ENCODE measurements at regions not wholly inside any gene's neighbourhood (a gene's known extent, or its start where the extent isn't known, plus 50 kb on each side); places are given as distances from the start of the nearest gene placed in this dataset.
"Not testable (repeated sequence)": the region's sequence is repeated elsewhere in the genome, so short reads cannot be mapped to it uniquely, and the experiment has no call there.

DNA sequence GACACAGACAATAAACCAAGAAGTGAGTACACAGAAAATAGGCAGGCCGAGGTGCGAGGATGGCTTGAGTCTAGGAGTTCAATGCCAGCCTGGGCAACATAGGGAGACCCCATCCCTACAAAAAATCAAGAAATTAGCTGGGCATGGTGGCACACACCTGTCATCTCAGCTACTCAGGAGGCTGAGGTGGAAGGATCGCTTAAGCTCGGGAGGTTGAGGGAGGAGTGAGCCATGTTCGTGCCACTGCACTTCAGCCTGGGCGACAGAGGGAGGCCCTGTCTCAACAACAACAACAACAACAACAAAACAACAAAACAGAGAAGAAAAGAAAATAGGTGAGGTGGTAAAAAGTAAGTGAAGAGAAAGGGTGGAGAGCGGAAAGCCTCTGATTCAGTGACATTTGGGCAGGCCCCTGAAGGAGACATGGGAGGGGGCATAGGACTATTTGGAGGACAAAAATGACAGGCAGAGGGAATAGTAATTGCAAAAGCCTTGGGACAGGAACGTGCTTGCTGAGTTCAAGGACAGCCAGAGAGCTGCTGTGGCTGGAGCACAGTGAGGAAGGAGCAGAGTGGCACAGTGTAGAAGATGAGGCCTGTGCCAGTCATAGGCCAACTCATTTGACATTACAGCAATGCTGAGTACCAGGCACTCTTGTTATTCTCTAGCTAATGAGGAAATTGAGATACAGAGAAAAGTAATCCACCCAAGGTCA lies 160.6 kb downstream of the VEGFA start:
- no peak for DNase-seq (ENCODE audit: low read depth)
- TF ChIP-seq, protein P1, sequence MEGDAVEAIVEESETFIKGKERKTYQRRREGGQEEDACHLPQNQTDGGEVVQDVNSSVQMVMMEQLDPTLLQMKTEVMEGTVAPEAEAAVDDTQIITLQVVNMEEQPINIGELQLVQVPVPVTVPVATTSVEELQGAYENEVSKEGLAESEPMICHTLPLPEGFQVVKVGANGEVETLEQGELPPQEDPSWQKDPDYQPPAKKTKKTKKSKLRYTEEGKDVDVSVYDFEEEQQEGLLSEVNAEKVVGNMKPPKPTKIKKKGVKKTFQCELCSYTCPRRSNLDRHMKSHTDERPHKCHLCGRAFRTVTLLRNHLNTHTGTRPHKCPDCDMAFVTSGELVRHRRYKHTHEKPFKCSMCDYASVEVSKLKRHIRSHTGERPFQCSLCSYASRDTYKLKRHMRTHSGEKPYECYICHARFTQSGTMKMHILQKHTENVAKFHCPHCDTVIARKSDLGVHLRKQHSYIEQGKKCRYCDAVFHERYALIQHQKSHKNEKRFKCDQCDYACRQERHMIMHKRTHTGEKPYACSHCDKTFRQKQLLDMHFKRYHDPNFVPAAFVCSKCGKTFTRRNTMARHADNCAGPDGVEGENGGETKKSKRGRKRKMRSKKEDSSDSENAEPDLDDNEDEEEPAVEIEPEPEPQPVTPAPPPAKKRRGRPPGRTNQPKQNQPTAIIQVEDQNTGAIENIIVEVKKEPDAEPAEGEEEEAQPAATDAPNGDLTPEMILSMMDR (IDR thresholded peaks at IDR 0.05; ENCODE audit: low read depth, low read length, missing control alignments), result no peak
- H3K4me3 ChIP-seq (ENCODE audit: low read depth, low read length), result no peak overlapping the region

DNA sequence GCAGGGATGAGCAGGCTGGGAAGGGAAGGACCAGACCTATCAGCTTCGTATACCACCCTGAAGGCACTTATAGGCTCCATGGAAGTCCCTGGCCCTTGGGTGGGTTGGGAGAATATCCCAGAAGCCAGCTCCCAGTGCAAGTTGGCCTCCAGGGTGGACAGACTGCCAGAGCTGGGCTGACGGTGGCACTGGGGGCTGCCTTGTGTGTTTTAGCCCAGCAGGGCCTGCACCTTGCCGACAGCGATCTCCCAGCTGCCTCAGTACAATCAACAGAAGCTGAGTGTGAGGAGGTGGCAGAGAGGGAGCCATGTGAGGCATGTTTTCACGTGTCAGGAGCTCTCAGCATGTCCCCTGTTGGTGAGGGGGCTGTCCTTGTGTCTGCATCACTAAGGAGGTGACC lies 159.5 kb downstream of the VEGFA start:
- H3K4me3 ChIP-seq (ENCODE audit: low read depth, low read length), result no peak overlapping the region
- TF ChIP-seq, protein P1 (IDR thresholded peaks at IDR 0.05; ENCODE audit: low read depth, low read length, missing control alignments), result no peak
- DNase-seq (ENCODE audit: low read depth), result no peak

DNA sequence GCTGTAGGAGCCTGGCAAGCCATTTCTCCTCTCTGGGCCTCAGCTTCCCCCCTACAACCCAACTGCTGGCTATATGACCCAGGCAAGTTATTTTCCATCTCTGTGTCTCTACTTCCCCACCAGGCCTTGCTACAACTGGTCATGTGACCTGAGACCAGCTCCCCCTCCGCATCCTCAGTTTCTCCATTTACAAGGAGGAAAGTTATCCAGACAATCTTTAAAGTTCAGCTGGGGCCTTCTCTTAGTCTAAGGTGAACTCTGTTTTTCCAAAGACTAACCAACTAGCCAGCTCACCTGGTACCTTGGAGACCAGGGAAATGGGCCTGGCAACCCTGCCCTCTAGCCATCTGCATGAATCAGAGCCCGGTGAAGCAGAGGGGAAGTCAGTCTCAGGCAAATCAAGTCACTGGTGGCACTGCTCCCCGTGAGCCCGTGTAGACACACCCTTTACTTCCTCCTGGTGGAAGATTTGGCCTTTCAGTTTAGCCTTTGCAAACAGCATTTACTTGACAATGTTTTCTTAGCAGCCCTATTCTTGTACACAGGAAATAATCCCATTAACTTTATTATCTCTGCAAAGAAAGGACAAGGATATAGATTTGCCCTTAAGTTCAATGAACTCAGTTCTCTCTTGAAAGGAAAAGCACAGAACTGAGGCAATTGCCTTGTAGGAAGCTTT lies 157.7 kb downstream of the VEGFA start:
- H3K4me3 ChIP-seq (ENCODE audit: low read depth, low read length), result no peak overlapping the region
- TF ChIP-seq, protein P1 (IDR thresholded peaks at IDR 0.05; ENCODE audit: low read depth, low read length, missing control alignments), result no peak
- DNase-seq (ENCODE audit: low read depth), result no peak

DNA sequence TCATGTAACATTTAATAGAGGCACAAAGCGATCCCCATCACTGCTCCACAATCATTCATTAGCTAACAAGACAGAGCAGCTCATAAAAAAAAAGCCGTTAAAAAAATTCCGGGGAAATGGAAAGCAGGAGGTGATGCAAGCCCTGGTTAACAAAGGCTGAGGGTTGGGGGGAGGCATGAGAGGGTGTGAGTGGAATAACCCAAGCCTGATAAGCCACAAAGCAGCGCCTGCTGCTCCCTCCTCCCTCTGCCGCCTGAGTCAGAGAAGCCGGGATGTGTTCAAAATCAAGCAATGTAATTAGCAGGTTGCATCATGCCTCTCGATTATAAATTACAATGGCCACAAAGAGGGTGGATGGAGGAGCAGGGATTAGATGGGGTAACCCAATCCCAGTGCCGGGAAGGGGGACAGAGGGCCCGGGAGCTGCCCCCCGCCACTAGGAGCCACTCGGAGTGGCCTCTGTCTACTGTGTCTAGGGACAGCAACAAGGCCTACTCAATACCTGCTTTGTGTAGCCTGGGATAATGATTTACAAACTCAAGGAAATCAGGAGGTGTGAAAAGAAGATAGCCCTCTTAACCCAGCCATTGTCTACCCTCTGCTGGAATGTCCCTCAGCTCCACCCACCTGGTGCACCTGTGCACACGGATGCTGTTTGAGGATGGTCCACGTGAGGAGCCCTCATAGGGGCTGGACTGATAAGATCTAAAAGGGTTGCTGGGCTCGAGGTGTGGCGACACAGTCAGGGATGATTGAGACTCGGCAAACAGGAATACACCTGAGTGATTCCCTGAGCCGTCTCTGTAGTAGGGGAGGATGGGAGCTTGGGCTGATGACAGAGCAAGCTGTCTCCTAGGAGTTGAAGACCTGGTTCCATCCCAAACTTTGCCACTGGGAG lies 156.9 kb downstream of the VEGFA start:
- TF ChIP-seq, protein P1 (IDR thresholded peaks at IDR 0.05; ENCODE audit: low read depth, low read length, missing control alignments), result no peak
- no peak for DNase-seq (ENCODE audit: low read depth)
- no peak overlapping the region for H3K4me3 ChIP-seq (ENCODE audit: low read depth, low read length)

DNA sequence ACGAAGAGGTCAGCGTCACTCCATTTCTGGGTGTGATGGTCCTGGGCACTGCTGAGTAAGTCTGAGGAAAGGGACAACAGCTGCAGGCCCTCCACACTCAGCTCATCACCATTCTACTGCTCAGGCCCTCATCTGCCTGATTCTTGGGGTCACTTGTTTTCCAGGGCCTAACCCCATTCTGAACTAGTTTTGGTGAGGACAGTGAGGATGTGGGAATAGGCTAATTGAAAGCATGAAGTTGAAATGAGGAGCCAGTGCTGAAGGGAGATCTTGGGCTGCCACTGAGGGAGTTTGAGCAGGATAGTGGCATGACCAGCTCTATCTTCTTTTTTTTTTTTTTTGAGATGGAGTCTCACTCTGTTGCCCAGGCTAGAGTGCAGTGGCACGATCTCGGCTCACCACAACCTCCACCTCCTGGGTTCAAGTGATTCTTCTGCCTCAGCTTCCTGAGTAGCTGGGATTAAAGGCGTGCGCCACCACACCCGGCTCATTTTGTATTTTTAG lies 155.7 kb downstream of the VEGFA start:
- H3K4me3 ChIP-seq (ENCODE audit: low read depth, low read length); DNase-seq (ENCODE audit: low read depth): not testable (repeated sequence)

DNA sequence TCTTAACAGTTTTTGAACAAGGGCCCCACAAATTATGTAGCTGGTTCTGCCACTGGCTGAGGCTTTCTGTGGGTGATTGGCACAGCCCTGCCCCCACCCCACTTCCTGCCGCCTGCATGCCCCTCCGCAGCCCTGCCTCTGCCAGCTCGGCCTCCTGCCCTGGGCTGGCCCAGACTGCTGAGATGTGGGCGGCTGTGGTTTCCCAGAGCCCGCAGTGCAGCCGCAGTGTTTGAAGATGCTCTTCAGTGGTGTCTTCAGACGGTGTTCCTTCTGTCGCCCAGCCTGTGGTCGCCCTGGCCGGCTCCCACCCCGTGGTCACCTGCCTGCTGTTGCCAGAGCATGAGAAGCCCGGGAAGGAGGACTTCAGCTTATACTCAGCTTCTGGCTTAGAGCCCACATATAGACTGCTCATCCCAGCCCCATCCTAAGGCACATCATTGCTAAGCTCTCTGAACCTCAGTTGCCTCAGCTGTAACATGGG lies 154.3 kb downstream of the VEGFA start:
- TF ChIP-seq, protein P1 (IDR thresholded peaks at IDR 0.05; ENCODE audit: low read depth, low read length, missing control alignments), result no peak
- H3K4me3 ChIP-seq (ENCODE audit: low read depth, low read length), result no peak overlapping the region
- no peak for DNase-seq (ENCODE audit: low read depth)
